SJSA1 (cell line): ENCODE measurements at regions not wholly inside any gene's neighbourhood (a gene's known extent, or its start where the extent isn't known, plus 50 kb on each side); places are given as distances from the start of the nearest gene placed in this dataset.
"Not testable (repeated sequence)": the region's sequence is repeated elsewhere in the genome, so short reads cannot be mapped to it uniquely, and the experiment has no call there.

Experiments
- DNase-seq, 2 experiments: peaks; one replicate each; pipeline ENCODE4 v3.0.0-alpha.2; 2015 to 2020; ENCODE audit warnings: low spot score in 2 of 2, low read depth in 1 of 2
- H3K27ac ChIP-seq: fragments of 250-450 bp; sonication (Bioruptor Pico); 2 replicates; pipeline ENCODE4 v1.5.1; 2020; ENCODE audit warnings: mild to moderate bottlenecking, moderate library complexity
- H3K27me3 ChIP-seq: fragments of 250-450 bp; sonication (Bioruptor Pico); replicated peaks from 2 replicates; pipeline ENCODE4 v1.5.1; 2020; ENCODE audit warnings: mild to moderate bottlenecking, moderate library complexity
- H3K36me3 ChIP-seq: fragments of 250-450 bp; sonication (Bioruptor Pico); 2 replicates; pipeline ENCODE4 v1.5.1; 2020; ENCODE audit warnings: mild to moderate bottlenecking
- H3K4me1 ChIP-seq: fragments of 250-450 bp; sonication (Bioruptor Pico); replicated peaks from 2 replicates; pipeline ENCODE4 v1.6.1; 2021; ENCODE audit warnings: mild to moderate bottlenecking
- H3K4me3 ChIP-seq: fragments of 250-450 bp; sonication (Bioruptor Pico); 2 replicates; pipeline ENCODE4 v1.5.1; 2020; ENCODE audit warnings: mild to moderate bottlenecking
- H3K9me3 ChIP-seq: fragments of 250-450 bp; sonication (Bioruptor Pico); replicated peaks from 2 replicates; pipeline ENCODE4 v1.5.1; 2020; ENCODE audit warnings: mild to moderate bottlenecking

DNA sequence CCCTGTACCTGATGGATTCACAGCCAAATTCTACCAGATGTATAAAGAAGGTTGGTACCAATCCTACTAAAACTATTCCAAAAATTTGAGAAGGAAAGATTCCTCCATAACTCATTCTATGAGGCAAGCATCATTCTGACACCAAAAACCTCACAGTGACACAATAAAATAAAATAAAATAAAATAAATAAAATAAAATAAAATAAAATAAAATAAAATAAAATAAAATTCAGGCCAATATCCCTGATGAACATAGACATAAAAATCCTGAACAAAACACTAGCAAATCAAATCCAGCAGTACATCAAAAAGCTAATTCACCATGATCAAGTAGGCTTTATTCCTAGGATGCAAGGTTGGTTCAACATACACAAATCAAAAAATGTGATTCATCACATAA, 108.1 kb downstream of the PROX1 start:
- not testable (repeated sequence) for H3K36me3 ChIP-seq, DNase-seq, H3K4me3 ChIP-seq, H3K9me3 ChIP-seq, H3K4me1 ChIP-seq, H3K27me3 ChIP-seq, H3K27ac ChIP-seq

DNA sequence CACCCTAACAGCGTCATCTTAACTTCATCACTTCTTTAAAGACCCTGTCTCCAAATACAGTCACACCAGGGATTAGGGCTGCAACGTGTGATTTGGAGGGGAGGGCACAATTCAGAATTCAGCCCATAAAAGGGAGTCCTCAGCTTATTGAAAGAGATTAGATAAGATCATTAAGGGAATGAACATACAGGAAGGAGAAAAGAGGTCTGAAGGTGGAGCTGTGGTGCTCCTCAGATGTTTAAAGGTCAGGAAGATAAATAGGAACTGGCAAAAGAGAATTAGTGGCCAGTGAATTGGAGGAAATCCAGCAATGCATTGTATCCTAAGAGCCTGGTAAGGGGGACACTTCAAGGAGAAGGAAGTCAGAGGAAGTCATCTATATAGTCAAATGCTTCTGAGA, 113.5 kb downstream of the PROX1 start:
- Histone ChIP-seq H3K27me3 (no peaks in the 10 kb centered on the region), H3K4me1 (peaks cover 11% of the 10 kb centered on the region), H3K27ac (no peak overlapping the region), H3K9me3 (no peaks in the 10 kb centered on the region), H3K36me3 (no peaks in the 10 kb centered on the region), H3K4me3 (no peak overlapping the region)
- no peak for DNase-seq

DNA sequence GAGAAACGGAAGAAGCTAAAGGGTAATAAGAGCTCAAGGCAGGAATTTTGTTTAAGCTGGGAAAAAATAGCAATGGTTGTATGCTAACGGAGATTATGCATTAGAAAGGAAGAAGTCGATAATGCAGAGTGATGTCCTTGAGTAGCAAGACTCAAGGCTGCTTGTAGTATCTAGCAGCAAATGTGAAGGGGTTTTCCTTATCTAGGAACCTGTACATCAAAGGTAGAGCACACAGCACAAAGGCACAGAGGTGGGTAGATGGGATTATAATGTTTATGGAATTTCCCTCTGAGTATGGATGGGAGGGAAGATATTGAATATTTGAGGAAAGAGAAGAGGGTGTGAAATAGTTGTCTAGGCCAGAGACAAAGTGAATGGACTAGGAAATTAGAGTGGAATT, 114.1 kb downstream of the PROX1 start:
- Histone ChIP-seq H3K9me3 (no peaks in the 10 kb centered on the region), H3K4me3 (no peak overlapping the region), H3K27ac (no peak overlapping the region), H3K36me3 (no peaks in the 10 kb centered on the region), H3K4me1 (peaks cover 11% of the 10 kb centered on the region), H3K27me3 (no peaks in the 10 kb centered on the region)
- DNase-seq, result no peak

DNA sequence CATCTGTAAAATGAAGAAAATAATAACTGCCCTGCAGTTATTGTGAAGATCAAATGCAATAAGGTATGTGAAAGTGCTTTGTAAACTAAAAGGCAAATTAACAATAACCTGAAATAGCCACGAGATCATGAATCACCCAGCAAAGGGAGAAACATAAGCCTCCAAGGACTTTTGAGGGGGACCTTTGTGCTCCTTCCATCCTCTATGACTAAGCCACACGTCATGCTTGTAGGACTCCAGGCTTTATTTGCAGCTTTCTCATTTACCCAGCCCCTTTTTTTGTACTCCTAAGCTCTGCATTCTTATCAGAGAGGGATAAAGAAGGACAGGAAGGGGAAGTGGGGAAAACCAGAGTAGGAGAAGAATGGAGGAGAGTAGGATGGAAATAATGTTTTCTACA, 115.1 kb downstream of the PROX1 start:
- Histone ChIP-seq H3K9me3 (no peaks in the 10 kb centered on the region), H3K36me3 (no peaks in the 10 kb centered on the region), H3K4me3 (no peak overlapping the region), H3K4me1 (peaks cover 11% of the 10 kb centered on the region), H3K27me3 (no peaks in the 10 kb centered on the region), H3K27ac (no peak overlapping the region)
- DNase-seq, result peak; percentile 52 to 58

DNA sequence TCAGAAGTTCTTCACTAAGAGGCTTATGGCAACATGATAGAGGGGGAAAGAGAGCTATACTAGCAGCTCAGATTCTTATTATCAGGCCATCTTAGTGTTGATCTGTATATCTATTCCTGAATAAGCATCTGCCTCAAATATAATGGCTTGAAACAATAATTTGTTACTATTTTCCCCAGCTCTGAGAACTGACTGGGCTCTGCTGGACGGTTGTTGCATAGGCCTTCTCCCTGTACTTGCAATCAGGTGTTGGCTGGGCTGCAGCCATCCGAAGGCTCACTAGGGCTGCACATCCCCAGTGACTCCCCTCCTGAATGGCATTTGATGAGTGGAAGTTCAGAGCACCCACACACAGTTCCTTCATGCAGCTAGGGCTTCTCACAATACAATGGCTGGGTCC, 116.0 kb downstream of the PROX1 start:
- no peaks in the 10 kb centered on the region for H3K36me3 ChIP-seq
- H3K4me3 ChIP-seq, result no peak overlapping the region
- H3K27ac ChIP-seq, result no peak overlapping the region
- DNase-seq, result no peak
- H3K27me3 ChIP-seq, result no peaks in the 10 kb centered on the region
- H3K9me3 ChIP-seq, result no peaks in the 10 kb centered on the region
- peaks cover 11% of the 10 kb centered on the region for H3K4me1 ChIP-seq

DNA sequence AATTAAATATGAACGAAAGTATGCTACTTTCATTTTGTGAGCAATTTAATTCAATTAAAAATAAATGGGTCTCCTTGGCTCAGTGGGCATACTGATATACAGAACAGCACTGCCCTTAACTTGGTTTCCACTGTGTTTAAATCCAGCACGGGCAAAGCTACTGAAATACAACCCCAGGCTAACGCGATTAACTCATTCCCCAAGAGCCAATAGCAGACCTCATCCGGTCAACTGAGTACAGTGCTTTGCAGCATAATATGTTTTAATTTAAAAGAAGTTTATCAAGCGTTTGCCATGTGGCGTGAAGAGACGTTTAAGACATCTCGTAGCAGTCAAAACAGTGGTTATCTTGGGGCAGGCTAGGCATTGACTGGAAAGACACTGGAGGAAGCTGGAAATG, 118.6 kb downstream of the PROX1 start:
- no peak for DNase-seq
- Histone ChIP-seq H3K27me3 (no peaks in the 10 kb centered on the region), H3K4me3 (no peak overlapping the region), H3K9me3 (no peaks in the 10 kb centered on the region; the same call in 1 of the 2 replicates), H3K4me1 (peaks cover 11% of the 10 kb centered on the region), H3K27ac (no peak overlapping the region), H3K36me3 (no peaks in the 10 kb centered on the region)

DNA sequence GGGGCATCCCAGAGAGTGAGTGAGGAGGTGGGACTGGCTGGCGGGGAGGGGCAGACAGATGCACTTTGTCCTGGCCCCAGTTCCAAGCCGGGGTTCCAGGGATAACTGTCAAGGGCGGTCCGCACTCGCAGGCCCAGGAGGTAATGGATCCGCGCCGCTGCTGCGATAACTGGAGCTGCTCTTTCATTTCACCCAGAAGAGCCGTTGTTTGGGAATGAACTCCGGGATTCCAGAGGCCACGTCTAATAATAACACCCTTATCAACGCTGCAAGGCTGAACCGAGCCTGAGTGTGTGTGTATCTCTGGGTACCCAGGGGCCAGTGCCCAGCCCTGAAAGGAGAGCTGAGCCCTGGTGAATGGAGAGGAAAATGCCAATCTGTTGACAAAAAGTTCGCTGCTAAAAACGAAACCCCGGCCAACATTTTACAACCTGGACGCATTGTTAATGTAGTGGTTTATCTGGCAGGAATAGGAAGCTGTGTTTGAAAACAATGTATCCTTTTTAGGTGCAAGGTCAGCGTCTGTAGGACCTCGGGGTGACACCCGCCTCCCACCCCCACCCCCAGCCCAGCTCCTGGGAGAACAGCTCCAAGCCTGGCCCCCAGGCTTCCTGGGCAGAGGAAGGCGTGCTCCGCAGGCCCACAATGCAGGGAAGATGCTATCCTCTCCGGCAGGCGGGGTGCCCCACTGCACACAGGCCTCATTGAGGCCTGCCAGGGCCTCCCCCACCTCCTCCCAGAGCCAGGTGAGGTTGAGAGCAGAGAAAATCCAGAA, 119.7 kb downstream of the PROX1 start:
- H3K4me3 ChIP-seq, result no peak overlapping the region
- H3K4me1 ChIP-seq, result peaks cover 6% of the 10 kb centered on the region
- H3K27ac ChIP-seq, result no peak overlapping the region
- DNase-seq, result no peak
- no peaks in the 10 kb centered on the region; the same call in 1 of the 2 replicates for H3K9me3 ChIP-seq
- H3K36me3 ChIP-seq, result no peaks in the 10 kb centered on the region
- no peaks in the 10 kb centered on the region for H3K27me3 ChIP-seq

DNA sequence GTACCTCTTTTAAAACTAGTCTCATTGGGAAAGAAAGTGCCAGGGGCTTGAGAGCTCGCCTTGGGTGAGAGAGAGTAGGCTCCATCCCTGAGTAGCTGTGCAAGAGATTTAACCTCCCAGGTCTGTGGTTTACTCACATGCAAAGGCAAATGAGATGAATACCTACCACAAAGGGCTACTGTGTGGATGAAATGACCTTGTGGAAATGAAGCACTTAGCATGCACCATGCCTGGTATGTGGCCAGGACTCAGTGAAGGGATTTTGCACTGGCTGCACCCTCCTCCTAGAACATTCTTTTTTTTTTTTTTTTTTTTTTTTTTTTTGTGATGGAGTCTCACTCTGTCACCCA, 120.3 kb downstream of the PROX1 start:
- no peaks in the 10 kb centered on the region for H3K36me3 ChIP-seq
- no peaks in the 10 kb centered on the region; the same call in 1 of the 2 replicates for H3K9me3 ChIP-seq
- no peak overlapping the region for H3K27ac ChIP-seq
- no peaks in the 10 kb centered on the region for H3K27me3 ChIP-seq
- DNase-seq, result no peak
- no peak overlapping the region for H3K4me3 ChIP-seq
- peaks cover 3% of the 10 kb centered on the region for H3K4me1 ChIP-seq

DNA sequence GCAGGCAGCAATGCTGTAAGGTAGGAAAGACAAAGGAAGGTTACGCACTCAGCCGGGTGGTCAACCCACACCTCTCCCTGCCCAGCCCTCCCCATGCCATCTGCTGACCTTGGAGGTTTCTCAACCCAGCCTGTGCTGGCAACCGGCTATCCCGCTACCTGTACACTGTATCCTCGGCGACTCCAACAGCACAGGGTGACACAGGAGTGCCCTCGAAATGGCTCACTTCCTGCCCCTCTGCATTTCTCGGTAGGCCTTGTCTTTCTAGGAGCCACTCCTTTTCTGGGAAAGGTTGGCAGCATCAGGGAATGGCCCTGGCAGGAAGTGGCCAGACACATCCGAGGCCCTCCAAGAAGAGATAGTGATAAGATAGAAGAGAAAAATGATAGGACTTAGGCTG, 124.0 kb downstream of the PROX1 start:
- Histone ChIP-seq H3K9me3 (no peaks in the 10 kb centered on the region; the same call in 1 of the 2 replicates), H3K27ac (no peak overlapping the region), H3K27me3 (no peaks in the 10 kb centered on the region), H3K36me3 (no peaks in the 10 kb centered on the region), H3K4me3 (no peak overlapping the region), H3K4me1 (no peaks in the 10 kb centered on the region)
- no peak for DNase-seq

DNA sequence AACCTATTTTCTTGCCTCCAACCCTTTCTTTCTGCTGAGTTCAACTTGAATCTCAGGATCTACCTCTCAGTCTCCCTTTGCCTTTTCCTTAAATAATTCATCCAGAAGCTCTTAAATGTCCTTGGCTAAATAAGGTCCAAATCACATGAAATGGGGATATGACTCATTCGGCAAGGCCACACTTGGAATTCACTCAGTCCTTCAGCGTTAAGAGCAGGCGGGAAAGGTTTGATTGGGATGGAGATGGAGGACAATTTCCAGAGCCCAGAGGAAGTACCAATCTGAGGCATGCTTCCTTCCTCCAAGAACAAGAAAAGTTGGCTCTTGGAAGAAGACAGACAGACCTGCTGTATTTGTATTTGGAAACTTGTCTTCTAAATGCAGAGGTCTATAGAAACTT, 128.5 kb downstream of the PROX1 start:
- no peak for DNase-seq
- no peaks in the 10 kb centered on the region for H3K27me3 ChIP-seq
- H3K4me3 ChIP-seq, result no peak overlapping the region
- H3K9me3 ChIP-seq, result no peaks in the 10 kb centered on the region; the same call in 1 of the 2 replicates
- no peak overlapping the region for H3K27ac ChIP-seq
- no peaks in the 10 kb centered on the region for H3K4me1 ChIP-seq
- no peaks in the 10 kb centered on the region for H3K36me3 ChIP-seq

DNA sequence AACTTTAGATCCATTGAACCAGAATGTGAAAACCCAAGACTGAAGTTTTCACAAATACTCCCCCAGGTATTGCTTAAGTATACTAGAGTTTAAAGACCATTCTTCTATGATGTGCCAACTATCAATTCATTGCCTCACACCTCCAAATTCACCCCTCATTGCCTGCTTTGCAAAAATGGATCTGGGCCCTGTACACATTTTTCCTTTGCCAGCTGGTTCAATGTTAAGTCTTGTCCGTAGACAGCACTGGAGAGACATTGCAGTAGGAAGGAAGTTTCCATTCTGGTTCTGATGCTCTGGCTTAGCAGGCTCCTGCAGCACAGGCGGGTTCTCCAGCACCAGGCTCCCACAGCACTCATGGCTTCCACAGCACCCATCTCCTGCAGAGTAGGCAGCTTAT, 130.0 kb downstream of the PROX1 start:
- no peaks in the 10 kb centered on the region for H3K36me3 ChIP-seq
- no peak overlapping the region for H3K4me3 ChIP-seq
- H3K4me1 ChIP-seq, result no peaks in the 10 kb centered on the region
- no peak for DNase-seq
- no peak overlapping the region for H3K27ac ChIP-seq
- no peaks in the 10 kb centered on the region for H3K27me3 ChIP-seq
- H3K9me3 ChIP-seq, result no peaks in the 10 kb centered on the region; the same call in 1 of the 2 replicates

DNA sequence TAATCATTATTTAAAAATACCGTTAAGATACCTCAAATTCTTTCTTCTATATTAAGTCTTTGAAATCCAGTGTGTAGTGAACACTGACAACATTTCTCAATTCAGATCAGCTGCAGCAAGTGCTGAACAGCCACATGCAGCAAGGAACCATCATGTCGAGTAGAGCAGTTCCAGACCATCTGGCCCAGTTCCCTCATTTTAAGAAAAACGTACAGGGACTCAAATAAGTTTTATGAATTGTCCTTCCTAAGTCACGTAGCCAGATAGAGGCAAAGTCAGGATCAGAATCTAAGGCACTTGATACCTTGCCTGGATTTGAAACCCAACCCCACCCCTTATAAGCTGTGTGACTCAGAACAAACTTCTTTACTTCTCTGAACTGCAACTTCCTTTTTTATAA, 132.4 kb downstream of the PROX1 start:
- Histone ChIP-seq H3K27ac (no peak overlapping the region), H3K9me3 (no peaks in the 10 kb centered on the region; the same call in 1 of the 2 replicates), H3K27me3 (no peaks in the 10 kb centered on the region), H3K4me1 (no peaks in the 10 kb centered on the region), H3K36me3 (no peaks in the 10 kb centered on the region), H3K4me3 (no peak overlapping the region)
- DNase-seq, result no peak

DNA sequence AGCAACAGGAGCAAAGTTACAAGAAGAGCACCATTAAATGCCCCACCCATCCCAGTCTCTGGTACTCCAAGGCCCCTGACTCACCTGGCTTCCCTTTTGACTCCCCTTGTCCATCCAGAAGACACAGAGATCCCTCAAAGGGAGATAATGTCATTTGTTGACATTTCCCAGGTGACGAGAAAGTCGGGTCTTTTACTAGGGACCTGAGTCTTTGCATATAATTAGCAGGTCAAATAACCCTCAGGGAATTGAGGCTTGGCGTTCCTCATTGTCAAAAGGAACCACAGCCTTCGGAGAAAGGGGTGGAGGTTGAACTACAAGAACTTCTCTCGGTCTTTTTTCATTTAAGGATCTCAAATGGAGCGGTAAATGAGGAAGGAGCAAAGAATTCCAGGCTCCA, 133.2 kb downstream of the PROX1 start:
- Histone ChIP-seq H3K27ac (no peak overlapping the region), H3K36me3 (no peaks in the 10 kb centered on the region)

DNA sequence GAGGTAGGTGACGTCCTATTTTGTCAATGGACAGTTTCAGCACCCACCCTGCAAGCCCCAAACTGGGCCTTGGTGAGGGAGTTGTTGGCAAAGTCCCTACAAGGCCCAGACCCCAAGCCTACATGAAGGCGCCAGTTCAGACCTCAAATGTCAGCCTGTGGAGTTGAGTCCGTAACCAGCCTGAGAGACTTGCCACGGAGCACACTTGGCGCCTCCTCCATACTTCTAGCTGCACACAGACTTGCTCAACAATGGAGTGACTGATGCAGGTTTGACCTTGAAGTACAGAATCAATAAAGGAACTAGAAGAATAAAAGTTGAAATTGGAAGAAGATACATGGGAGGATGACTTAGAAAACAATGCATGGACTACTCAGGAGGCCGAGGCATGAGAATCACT, 134.3 kb downstream of the PROX1 start:
- DNase-seq, result no peak
- H3K4me3 ChIP-seq, result no peak overlapping the region
- H3K4me1 ChIP-seq, result no peaks in the 10 kb centered on the region
- no peaks in the 10 kb centered on the region for H3K36me3 ChIP-seq
- H3K27ac ChIP-seq, result no peak overlapping the region
- no peaks in the 10 kb centered on the region for H3K27me3 ChIP-seq
- no peaks in the 10 kb centered on the region; the same call in 1 of the 2 replicates for H3K9me3 ChIP-seq

More for the DNA sequence above, 133.2 kb downstream of the PROX1 start:
- no peaks in the 10 kb centered on the region for H3K27me3 ChIP-seq
- no peaks in the 10 kb centered on the region; the same call in 1 of the 2 replicates for H3K9me3 ChIP-seq
- H3K4me1 ChIP-seq, result no peaks in the 10 kb centered on the region
- H3K4me3 ChIP-seq, result no peak overlapping the region
- no peak for DNase-seq
